Upper lobe of left lung (tissue), 6 donors: ENCODE measurements at regions not wholly inside any gene's neighbourhood (a gene's known extent, or its start where the extent isn't known, plus 50 kb on each side); places are given as distances from the start of the nearest gene placed in this dataset.

ENCODE experiments used
- ATAC-seq, 2 donors: fragments of 200-7000 bp; cut with Tn5 transposase; one replicate each; pipeline ENCODE4 v1.9.1; 2022; ENCODE audit warnings: mild to moderate bottlenecking in 2 of 2, moderate library complexity in 2 of 2; ENCODE audit not compliant: low FRiP score in 2 of 2
- DNase-seq, 2 donors: peaks; one replicate each; pipeline ENCODE4 v3.0.0-alpha.2; 2019 to 2020
- H3K27ac ChIP-seq, 4 donors: fragments of 200-600 bp; sonication (generic); one replicate each; pipeline ENCODE4 v1.5.1; 2016 to 2019
- H3K27me3 ChIP-seq, 4 donors: fragments of 200-600 bp; sonication (generic); one replicate each; pipeline ENCODE4 v1.5.1; 2017 to 2019
- H3K36me3 ChIP-seq, 4 donors: fragments of 200-600 bp; sonication (generic); one replicate each; pipeline ENCODE4 v1.5.1; 2016 to 2019
- H3K4me1 ChIP-seq, 4 donors: fragments of 200-600 bp; sonication (generic); one replicate each; pipeline ENCODE4 v1.5.1; 2018 to 2019
- H3K4me3 ChIP-seq, 4 donors: fragments of 200-600 bp; sonication (generic); one replicate each; pipeline ENCODE4 v1.5.1; 2017 to 2019; ENCODE audit warnings: mild to moderate bottlenecking in 2 of 4, moderate library complexity in 1 of 4
- H3K9me3 ChIP-seq, 4 donors: fragments of 200-600 bp; sonication (generic); one replicate each; pipeline ENCODE4 v1.5.1; 2018 to 2019
- CTCF ChIP-seq, 6 experiments: fragments of 450-650 bp in 4 of 6; fragments of 200-600 bp in 2 of 6; sonication (generic) in 2 of 6; IDR thresholded peaks; one replicate each; pipeline ENCODE4 v1.5.1; 2016 to 2019; ENCODE audit warnings: antibody characterized with exemption in 6 of 6
- EP300 ChIP-seq, 4 donors: sonication (generic); formaldehyde crosslinking; IDR thresholded peaks; one replicate each; pipeline ENCODE4 v1.5.1; 2017; ENCODE audit warnings: antibody characterized with exemption in 4 of 4, control low read depth in 2 of 4
- POLR2A ChIP-seq, 4 donors: fragments of 450-650 bp; IDR thresholded peaks; one replicate each; pipeline ENCODE4 v1.5.1; 2016 to 2017; ENCODE audit warnings: antibody characterized with exemption in 4 of 4, mild to moderate bottlenecking in 2 of 4
- POLR2AphosphoS5 ChIP-seq, 2 donors: sonication (generic); formaldehyde crosslinking; IDR thresholded peaks; one replicate each; pipeline ENCODE4 v1.5.1; 2017; ENCODE audit warnings: antibody characterized with exemption in 2 of 2
- WGBS, 2 donors: methylation state at CpG; one replicate each; pipeline ENCODE4 v1.1.5; 2017 to 2018; 5-methylcytosine and 5-hydroxymethylcytosine counted together
- donor health status: DM: no; HTN: no; CAD: no; lungs with moderate emphysema.
- donor health status: DM: no; HTN: yes; CAD: no; lungs with severe emphysema.

DNA sequence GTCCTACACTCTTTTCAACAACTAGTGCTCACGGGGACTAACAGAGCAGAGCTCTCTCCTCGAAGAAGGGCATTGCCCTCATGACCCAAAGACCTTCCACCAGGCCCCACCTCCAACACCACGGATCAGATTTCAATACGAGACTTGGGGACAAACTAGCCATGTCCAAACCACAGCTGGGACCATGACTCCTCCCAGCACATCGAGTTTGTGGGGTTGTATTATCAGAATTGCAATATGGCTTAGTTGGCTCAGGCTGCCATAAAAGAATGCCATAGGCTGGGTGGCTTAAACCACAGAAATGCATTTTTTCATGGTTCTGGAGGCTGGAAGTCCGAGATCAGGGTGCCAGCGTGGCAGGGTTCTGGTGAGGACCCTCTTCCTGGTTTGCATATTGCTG is 189.7 kb upstream of the PMEPA1 start:
- no peak overlapping the region for H3K4me3 ChIP-seq
- TF ChIP-seq EP300 (IDR thresholded peaks at IDR 0.05): no peak
- TF ChIP-seq POLR2A (IDR thresholded peaks at IDR 0.05): no peak
- TF ChIP-seq CTCF (IDR thresholded peaks at IDR 0.05): no peak
- no peak for TF ChIP-seq POLR2AphosphoS5 (IDR thresholded peaks at IDR 0.05)
- H3K27ac ChIP-seq: no peak overlapping the region
- no peak for ATAC-seq
- H3K4me1 ChIP-seq: no peaks in the 10 kb centered on the region
- no peak for DNase-seq
- no peaks in the 10 kb centered on the region for H3K9me3 ChIP-seq
- WGBS, 2 donors: 77 to 87% methylated on average over 7 of the region's 7 CpGs
- H3K27me3 ChIP-seq: no peaks in the 10 kb centered on the region
- no peaks in the 10 kb centered on the region for H3K36me3 ChIP-seq

DNA sequence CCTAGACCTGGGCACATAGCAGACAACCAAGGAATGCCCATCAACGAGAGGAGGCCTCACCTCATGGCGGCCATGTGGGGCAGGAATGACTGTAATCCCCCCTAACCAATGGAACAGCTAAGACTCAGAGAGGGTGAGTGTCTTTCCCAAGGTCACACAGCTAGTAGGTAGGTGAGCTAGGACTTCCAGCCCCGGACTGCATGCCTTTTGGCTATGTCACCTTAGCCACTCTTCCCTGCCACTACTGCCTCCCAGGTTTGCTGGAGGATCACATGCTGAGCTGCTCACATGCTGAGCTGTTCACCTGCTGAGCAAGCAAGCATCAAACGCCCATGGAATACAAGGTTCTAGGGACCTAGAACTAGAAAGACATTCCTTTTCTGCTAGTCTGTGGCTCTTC is 188.5 kb upstream of the PMEPA1 start:
- TF ChIP-seq POLR2AphosphoS5 (IDR thresholded peaks at IDR 0.05) (no peak), CTCF (IDR thresholded peaks at IDR 0.05) (no peak), EP300 (IDR thresholded peaks at IDR 0.05) (no peak), POLR2A (IDR thresholded peaks at IDR 0.05) (no peak)
- DNase-seq (no peak), ATAC-seq (no peak)
- 76 to 91% methylated on average over 4 of the region's 4 CpGs for WGBS, 2 donors
- Histone ChIP-seq H3K9me3 (no peaks in the 10 kb centered on the region), H3K4me3 (no peak overlapping the region), H3K27ac (no peak overlapping the region), H3K27me3 (no peaks in the 10 kb centered on the region), H3K4me1 (no peaks in the 10 kb centered on the region), H3K36me3 (no peaks in the 10 kb centered on the region)

DNA sequence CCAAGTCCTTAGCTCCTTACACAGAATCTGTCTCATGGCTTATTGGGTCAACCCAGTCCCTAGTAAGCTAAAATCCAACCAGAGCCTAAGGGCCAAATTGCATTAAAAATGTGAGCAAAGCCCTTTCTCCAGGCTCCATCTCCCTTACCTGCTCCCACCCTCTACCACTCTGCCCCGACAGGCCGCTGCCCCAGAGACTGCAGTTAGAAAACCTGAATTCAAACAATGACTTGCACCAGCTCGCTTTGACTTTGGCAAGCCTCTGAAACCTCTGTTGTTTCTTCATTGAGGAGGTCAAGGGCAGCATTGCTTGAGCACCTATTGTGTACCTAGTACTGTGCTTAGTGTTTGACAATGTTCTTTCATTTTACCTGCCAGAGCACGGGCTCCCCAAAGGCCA is 188.1 kb upstream of the PMEPA1 start:
- no peak for DNase-seq
- Histone ChIP-seq H3K36me3 (no peaks in the 10 kb centered on the region), H3K27me3 (no peaks in the 10 kb centered on the region), H3K4me3 (no peak overlapping the region), H3K9me3 (no peaks in the 10 kb centered on the region), H3K27ac (no peak overlapping the region), H3K4me1 (no peaks in the 10 kb centered on the region)
- WGBS, 2 donors: 91 to 93% methylated on average over 4 of the region's 4 CpGs
- no peak for TF ChIP-seq POLR2AphosphoS5 (IDR thresholded peaks at IDR 0.05)
- no peak for TF ChIP-seq CTCF (IDR thresholded peaks at IDR 0.05)
- TF ChIP-seq EP300 (IDR thresholded peaks at IDR 0.05): no peak
- no peak for TF ChIP-seq POLR2A (IDR thresholded peaks at IDR 0.05)
- ATAC-seq: no peak

- TF ChIP-seq CTCF (IDR thresholded peaks at IDR 0.05): no peak
- no peak for TF ChIP-seq EP300 (IDR thresholded peaks at IDR 0.05)
- no peak for TF ChIP-seq POLR2A (IDR thresholded peaks at IDR 0.05)
- no peak for TF ChIP-seq POLR2AphosphoS5 (IDR thresholded peaks at IDR 0.05)
- Histone ChIP-seq H3K27me3 (no peaks in the 10 kb centered on the region), H3K27ac (no peak overlapping the region), H3K36me3 (no peaks in the 10 kb centered on the region), H3K9me3 (no peaks in the 10 kb centered on the region), H3K4me1 (no peaks in the 10 kb centered on the region), H3K4me3 (no peak overlapping the region)
- WGBS, 2 donors: 82 to 88% methylated on average over 18 of the region's 18 CpGs
- DNase-seq (peak in 1 of 2 donors; percentile 36), ATAC-seq (no peak)
These were observed 187.5 kb upstream of the PMEPA1 start for GRCh38 chr20:57897156-57897874.

DNA sequence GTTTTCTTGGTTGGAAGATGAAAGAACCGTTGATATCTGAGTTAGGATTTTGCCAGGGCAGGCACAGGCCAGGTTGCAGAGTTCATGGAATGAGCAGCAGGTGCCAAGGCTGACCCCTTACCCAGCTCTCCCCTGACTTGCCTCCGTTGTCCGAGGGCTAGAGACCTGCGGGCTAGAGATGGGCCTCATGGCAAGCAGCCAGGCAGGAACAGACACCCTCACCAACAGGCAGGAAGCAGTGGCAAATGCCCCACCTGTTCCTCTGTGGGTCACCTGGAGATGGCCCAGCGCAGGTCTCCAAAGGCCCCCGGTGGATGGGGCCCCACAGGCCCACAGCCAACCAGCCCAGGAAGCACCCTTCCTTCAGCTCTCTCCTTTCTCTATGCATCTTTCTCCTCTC is 186.7 kb upstream of the PMEPA1 start:
- Histone ChIP-seq H3K4me3 (no peak overlapping the region), H3K27ac (no peak overlapping the region), H3K36me3 (no peaks in the 10 kb centered on the region), H3K9me3 (no peaks in the 10 kb centered on the region), H3K4me1 (no peaks in the 10 kb centered on the region), H3K27me3 (no peaks in the 10 kb centered on the region)
- DNase-seq (peak in 1 of 2 donors; percentile 39), ATAC-seq (no peak)
- TF ChIP-seq CTCF (IDR thresholded peaks at IDR 0.05) (no peak), POLR2A (IDR thresholded peaks at IDR 0.05) (no peak), POLR2AphosphoS5 (IDR thresholded peaks at IDR 0.05) (no peak), EP300 (IDR thresholded peaks at IDR 0.05) (no peak)
- 88 to 91% methylated on average over 5 to 6 of the region's 6 CpGs for WGBS, 2 donors
